Activated effector memory CD4-positive, alpha-beta T cell treated with Interleukin-2 at 50 U/mL for 16 hours (primary cell): ENCODE measurements at regions not wholly inside any gene's neighbourhood (a gene's known extent, or its start where the extent isn't known, plus 50 kb on each side); places are given as distances from the start of the nearest gene placed in this dataset.

Source experiments
- DNase-seq: peaks from one replicate; pipeline ENCODE4 v3.0.0-alpha.2; 2020

DNA sequence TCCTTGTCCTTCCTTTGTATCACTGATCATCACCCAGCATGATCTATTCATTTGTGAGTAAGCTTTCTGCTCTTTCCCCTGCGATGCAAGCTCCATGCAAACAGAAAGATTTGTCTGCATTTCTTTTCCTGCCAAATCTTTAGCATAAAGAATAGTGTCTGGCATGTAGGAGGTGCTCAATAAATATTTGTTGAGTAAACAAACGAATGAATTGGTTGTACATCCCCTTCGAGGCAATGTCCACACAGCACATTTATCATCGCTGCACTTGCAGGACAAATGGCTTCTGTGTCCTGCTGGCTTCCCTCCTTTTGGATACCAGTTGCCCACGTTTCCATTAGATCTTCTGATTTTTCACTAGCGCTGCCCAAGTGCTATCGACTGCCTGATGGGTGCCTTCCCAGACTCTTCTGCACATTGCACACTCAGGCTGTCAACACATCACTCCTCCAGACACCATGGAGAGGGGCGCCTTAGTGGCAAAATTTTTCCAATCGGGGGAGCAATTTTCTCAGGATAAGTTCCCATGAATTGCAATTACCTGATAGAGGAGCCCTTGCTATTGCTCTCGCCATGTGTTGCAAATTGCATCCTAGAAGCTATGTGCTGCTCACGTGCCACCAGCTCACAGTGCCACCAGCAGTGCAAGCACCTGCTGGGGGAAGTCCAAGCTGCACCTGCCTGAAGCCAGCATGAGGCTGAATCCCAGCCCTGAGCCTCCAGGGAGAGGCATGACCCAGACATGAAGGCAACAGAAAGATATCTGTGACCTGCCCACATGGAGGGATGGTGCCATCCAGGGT lies 206.6 kb downstream of the KIF26A start:
- no peak for DNase-seq

DNA sequence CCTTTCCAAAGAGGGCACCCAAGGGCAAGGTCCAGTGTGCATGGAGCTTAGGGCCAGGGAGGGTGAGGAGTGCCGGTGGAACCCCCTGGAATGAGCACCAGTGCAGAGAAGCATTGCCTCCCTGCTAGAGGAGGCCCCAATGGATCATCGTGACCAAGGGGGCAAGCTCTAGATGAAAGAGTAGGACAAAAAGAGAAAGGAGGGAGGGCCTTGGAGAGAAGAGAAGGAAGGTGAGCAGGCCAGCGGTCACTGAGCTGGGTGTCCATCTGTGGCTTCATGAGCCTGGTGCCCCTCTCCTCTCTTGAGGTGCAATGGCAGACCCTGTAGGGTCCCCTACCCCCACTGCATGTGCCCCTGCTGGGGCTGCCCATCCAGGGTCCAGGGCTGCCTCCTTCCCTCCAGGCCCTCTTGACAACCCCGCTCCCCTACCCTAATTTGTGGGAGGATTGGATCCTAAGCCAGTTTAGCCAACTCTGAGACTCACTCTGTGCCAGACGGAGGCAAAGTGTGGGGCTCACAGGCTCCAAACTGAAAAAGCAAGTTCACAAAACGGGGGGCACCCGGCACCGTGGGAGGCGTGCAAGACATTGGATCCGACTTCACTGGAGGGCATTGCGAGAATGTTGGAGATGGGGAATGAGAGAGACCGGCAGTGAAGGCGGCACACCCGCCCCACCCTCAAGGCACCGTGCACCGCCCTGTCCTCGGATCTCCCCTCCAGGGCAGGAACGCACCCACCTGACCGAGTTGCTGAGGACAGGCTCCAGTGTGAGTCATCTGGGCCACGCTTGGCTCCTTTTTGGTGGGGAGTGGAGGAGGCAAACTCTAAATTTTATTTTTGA lies 207.5 kb downstream of the KIF26A start:
- DNase-seq, result no peak

DNA sequence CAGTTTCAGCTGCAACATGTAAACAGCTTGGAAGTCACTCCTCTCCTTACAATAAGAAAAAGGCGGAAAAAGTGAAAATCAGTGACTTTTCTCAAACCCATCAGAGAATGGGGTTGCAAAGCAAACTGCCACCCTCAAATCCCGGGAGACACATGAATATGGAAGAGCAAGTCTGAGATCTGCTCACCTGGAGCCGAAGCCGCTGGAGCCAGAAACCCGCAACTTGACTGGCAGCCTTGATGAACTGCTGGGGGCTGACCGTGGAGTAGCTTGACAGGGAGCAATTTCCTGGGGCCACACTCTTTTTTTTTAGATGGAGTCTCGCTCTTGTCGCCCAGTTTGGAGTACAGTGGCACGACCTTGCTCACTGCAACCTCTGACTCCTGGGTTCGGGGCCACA lies 208.2 kb downstream of the KIF26A start:
- no peak for DNase-seq

DNA sequence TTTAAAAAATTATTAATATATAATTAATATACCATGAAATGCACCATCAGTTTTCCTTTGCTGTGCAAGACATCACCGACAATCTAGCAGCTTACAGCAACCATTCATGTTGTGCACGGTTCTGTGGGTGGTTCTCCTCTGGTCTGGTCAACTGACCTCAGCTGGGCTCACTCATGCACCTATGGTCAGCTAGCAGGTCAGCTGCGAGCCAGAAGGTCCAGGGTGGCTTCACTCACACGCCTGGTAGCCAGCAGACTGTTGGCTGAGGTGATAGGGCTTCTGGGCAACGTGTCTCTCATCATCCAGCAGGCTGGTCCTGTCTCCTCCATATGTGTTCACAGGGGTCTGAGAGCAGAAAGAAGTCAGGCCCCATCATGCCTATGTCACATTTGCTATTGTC lies 210.4 kb downstream of the KIF26A start:
- no peak for DNase-seq

DNA sequence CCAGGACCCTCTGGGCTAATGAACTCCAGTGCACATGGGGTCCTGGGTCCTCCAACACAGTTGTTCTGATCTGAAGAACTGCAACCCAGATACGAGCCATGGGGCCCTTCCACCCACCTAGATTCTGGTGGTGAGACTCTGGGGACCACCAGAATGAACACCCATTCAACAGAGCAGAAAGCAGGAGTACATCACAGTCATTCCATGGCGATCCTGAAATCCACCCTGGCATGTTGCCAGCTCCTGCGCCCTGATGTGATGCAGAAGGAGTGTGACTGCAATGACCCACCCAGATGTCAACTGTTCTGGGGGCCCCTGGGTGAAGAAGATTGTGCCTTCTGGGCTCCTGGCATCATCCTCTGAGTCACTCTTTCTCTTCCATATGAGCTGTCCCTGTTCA lies 211.6 kb downstream of the KIF26A start:
- DNase-seq, result no peak

DNA sequence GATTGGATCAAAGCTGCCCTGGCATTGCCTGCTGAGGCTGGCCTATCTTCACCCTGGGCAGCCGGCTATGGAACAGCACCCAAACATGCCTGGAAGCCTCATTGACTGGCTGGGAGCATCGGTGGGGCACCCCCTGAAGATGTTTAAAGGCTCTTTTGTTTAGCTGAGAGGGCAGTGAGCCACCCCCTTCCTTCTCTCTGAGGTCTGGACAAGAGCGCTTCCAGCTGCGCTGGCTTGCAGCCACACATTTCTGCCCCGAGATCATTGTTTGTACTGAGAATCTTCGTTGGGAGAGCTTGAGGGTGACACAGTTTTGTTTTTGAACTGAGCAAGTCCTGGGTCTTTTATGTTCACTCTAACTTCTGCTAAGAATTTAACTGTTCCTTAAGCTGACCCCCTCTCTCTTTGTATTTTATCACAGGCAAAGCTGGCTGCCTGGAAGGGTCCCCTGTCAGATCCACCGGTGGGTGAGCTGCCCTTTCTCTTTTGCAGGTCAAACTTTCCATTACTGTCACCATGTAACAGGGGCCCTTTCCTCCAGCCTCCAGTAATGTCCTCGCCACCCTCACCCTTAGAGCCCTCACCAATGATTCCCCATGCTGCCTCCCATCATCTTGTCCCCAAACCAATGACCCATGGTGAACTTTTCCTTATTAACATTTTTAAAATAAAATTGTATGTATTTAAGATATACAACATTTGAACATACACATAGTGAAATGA lies 212.2 kb downstream of the KIF26A start:
- no peak for DNase-seq

DNA sequence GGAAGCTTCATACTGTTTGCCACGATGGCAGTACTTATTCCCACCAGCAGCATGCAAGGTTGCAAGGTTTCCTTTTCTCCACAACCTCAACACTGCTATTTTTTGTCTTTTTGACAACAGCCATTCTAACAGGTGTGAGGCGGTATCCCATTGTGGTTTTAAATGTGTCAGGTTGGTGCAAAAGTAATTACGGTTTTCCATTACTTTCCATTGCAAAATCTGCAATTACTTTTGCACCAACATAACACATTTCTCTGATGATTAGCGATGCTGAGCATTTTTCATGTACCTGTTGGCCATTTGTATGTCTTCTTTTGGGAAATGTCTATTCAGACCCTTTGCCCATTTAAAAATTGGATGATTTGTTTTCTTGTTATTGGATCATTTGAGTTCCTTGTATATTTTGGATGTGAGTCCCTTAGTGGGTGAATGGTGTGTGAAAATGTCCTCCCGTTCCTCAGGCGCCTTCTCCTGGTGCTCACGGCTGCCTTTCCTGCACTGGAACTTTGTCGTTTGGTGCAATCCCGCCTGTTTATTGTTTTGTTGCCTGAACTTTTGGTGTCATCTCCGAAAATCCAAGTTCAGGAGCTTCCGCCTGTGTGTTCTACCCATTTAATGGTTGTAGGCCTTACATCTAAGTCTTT lies 213.6 kb downstream of the KIF26A start:
- no peak for DNase-seq

DNA sequence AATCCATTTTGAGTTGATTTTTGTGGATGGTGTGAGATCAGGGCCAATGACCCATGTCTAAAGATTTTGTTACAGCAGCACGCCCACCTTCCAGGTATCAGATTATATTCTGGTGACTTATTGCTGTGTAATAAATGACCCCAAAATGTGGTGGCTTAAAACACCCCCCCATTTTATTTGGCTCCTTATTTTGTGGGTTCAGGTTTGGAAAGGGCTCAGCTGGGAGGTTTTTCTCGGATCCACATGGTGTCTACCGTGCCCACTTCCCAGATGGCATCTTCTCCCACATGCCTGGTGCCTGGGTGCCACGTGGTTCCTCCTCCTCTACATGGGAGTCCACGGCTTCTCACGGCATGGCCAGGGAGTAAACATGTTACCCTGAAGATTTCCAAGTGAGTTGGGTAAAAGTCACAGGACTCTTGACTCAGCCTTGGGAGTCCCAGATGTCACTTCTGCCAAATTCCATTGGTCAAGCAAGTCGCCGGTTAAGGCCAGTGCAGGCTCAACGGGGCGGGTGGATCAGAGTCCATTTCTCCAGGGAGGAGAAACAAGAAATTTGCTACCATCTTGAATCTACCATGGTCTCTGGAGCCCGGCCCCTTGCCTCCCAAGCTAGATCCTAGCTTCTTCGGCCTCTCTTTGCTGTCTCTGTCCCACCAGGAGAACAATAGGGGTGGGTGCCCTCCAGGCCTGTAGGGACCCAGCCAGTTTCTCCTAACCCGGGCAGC lies 214.3 kb downstream of the KIF26A start:
- DNase-seq, result no peak

DNA sequence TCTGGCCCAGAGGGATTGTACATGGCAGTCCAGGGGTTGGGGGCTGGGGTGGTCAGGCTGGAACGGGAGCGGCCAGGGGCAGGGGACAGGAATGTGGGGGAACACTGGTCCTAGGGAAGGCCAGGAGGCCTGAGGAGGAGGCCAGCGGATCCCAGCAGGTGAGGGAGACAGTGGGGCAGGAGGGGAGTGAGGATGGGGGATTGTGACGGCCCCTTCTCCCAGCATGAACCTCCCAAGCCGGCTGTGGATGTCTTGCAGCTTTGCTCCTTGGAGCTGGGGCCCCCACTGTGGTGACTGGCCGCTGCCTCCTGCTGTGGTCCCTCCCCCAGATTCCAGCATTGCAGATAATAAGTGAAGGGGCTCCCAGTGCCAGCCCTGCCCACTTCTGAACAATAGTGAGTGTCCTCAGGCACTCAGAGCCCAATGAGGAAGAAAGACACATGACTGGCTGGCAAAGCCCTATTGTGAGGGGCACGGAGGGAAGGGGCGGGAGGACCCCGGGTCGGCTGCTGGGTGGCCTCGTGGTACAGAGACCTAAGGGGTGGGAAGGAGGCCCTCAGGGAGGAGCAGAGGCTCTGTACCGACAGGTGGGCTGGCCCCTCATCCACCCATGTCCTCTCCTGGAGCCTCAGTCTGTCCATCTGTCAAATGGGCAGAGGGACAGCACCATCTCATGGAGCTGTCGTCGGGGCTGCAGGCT lies 215.0 kb downstream of the KIF26A start:
- DNase-seq, result no peak

DNA sequence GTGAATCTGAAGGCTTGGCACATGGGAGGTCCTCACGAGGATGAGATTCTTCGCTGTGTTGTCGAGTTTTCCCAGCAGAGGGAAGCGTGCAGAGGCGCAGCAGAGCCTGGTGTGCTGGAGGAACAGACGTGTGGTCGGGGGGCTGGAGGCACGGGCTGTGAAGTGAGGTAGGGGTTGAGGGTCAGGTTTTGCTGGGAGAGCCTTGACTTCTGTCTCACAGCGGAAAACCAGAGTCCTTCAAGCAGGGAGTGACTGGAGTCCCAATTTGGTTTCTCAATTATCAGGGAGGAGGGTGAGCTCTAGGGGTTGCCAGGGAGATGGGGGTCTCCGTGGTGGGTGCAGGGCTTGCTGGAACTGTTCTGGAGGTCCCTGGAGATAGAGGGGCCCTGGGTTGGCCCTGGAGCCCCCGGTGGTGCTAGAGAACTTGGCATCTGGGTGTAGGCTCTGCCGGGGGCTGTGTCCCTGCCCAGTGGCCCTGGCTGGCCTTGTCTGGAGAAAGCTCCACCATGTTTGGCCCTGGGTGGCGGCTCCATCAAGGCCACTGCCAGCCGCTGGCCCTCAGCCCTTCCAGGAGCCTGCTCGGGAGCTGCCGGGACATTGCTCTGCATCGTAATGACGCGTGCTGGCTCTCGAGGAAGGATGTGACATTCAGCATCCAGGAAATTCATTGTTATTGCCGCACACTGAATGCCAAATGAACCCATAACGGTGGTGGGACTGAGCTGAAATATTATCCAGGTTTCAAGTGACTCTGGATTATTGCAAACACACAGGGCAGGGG lies 215.7 kb downstream of the KIF26A start:
- DNase-seq, result no peak

DNA sequence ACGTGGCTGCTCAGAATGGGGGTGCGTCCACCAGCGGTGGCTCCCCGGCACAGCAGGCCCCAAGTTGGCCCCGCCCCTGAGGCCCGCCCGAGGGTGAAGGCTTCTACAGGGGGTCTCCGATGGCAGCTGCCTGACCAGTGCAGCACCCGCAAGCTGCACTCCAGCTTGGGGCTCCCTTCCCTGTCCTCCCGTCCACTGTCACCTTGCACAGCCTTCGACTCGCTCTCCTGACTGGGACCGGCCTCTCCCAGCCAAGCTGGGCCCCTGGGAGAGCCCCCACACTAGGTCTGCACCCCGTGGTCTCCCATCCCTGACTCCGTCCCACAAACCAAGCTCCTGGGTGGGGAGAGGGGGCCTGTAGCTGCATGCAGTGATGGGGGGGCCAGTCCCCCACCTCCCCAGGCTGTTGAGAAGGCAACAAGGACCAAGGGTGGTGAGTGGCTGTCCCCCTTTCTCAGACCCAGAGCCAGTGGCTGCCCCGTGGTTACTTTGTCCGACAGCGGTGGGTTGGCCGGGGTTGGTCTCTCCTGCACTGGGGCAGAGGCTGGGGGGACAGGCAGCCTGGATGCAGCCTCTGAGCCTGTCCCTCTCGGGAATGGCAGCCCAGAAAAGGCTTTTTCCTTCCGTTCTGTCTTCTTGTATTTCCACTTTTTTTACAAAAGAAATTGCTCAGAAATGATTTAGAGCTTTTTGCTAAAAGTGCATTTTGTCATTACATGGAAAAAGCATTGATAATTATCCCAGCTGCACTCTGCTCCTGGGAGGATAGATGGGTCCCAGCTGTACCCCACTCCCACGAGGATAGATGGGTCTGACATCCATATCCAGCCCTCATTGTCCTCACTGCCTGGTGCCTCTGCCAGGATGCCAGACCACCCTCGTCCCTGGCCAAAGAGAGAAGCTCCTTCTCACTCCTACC lies 217.0 kb downstream of the KIF26A start:
- DNase-seq, result no peak

DNA sequence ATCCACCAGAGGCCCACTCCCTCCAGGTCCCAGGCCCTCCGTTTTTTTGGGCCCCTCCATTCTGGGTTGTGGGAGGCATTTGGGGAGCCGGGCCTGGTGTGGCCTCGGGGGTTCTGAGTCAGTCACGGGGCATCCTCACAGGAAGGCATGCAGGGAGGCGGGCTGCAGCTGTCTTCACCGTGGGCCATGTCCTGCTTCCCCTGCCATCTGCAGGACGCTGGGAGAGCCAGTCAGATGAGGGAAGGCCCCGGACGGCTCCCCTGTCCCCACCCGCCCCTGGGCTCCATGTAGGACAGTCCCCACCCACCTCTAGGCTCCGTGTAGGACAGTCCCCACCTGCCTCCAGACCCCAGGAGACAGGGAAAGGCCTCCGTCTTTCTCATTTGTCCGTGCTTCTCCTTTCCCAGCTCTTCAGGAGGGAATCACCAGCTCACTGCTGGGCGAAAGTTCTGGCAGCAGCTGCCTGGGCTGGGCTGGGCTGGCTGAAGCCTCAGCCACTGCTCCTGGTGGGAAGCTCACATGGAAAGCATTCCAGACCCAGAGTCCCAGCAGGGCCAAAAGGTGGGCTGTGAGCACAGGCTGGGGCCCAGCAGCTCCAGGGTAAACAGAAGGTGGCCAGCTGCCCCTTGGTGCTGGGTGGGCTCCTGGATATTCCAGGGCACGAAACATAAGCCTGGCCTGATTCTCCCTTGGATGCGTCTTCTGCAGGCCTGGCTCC lies 217.8 kb downstream of the KIF26A start:
- DNase-seq, result no peak

DNA sequence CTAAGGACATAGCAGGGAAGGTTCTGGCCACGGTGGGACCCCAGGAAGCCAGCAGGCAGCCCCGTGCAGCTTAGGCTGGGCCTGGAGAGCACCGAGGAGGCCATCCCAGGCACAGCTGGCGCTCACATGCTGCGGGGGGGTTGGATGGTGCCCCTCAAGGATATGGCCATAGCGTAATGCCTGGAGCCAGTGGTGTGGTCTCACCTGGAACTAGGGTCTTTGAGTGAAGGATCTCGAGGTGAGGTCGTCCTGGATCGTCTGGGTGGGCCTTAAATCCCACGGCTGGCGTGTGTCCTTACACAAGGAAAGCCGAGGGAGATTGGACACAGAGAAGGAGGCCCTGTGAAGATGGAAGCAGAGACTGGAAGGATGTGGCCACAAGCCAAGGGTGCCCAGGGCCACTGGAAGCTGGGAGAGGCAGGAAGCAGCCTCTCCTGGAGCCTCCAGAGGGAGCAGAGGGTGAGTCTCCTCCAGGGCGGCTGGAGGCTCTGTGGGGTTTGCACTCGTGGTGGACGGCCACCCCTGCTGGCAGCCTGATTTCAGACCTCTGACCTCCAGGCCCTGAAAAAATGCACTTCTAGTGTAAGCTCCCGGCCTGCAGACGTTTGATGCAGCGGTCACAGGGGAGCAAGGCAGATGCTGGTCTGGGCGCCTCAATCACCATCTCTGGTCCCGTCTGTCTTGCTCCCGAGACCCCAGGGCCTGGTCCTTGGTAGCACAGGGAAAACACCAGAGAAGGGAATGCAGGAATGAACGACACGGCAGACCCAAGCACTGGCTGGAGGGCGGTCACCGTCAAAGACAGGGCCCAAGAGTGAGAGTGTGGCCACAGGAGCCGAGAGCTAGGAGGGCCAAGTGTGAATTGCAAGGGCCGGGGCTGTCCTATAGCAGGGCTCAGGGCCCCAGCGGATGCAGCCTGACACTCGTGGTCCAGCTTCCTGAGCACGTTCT lies 218.6 kb downstream of the KIF26A start:
- no peak for DNase-seq

DNA sequence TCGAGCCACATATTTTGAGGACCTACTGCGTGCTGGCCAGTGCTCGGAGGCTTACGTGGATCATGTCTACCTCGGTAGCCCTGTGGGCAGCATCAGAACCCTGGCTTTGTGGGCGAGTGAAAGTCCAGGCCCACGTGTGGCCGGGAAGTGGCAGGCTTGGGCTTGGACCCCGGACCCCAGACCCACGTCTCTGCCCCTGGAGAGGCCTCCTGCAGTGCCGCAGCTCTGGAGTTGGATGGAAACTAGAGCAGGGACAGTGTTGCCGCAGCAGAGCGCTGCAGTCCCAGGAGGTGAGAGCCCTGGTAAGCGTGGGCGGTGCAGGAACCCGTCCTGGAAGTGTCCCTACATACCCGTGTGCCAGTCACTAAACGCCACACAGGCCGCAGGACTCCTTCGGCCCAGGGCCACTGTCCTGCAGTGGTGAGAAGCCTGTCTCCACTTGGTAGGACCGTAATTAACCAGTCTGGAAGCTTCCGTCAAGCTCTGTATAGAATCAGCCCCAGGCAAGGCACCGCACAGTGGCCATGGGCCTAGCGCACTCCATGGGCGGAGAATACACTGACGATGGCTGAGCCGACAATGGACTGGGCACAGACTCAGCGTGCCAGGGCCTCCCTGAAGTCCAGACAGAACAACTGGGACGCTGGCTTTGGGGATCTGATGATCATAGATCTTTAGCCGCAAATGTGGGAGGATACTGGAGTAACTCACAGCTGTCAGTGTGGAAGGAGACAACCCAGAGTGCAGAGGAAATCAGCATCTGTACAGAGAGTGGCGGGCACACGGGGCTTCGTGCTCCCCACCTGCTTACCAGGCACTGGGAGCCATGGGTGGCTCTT lies 219.5 kb downstream of the KIF26A start:
- no peak for DNase-seq

DNA sequence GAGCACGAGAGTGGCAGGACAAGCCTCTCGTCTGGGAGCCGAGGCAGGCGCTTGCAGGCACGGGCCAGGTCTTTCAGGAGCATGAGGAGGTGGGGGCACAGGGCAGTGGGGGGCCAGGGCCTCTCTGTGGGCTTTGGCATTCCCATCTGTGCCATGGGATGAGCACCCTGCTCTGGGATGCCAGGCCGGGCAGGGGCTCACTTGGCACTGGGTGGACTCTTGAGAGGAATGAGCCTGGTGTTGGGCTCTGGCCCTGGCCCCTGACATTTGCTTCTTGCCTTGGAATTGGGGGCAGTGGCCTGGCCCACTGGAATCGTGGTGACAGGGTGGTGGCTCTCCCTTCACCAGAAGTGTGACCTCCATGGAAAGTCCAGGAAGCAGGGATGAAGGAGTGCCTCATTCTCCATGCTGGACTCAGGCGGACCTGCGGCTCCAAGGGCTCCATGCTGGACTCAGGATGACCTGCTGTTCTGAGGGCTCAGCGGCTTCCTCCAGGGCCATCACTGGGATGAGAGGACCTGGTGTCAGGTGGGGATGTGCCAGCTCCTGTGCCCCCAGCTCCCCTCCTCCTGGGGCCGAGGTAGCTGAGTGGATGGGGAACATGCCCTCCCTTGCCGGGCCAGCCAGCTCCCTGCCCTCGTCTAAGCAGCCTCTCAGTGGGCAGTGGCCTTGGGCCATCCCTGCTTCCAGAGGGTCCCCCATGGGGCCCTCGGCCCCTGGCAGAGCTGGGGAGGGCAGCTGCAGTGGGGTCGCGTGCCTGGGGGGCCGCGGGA lies 220.3 kb downstream of the KIF26A start:
- DNase-seq, result no peak
